Activated CD4-positive, CD25-positive, alpha-beta regulatory T cell treated with anti-CD3 and anti-CD28 coated beads, Interleukin-2, amount 50 U/mL, for 16 hours (primary cell): ENCODE measurements at regions not wholly inside any gene's neighbourhood (a gene's known extent, or its start where the extent isn't known, plus 50 kb on each side); places are given as distances from the start of the nearest gene placed in this dataset.

Experiments
- DNase-seq: peaks from one replicate; pipeline ENCODE4 v3.0.0-alpha.2; 2020; ENCODE audit warnings: low read depth, low spot score

DNA sequence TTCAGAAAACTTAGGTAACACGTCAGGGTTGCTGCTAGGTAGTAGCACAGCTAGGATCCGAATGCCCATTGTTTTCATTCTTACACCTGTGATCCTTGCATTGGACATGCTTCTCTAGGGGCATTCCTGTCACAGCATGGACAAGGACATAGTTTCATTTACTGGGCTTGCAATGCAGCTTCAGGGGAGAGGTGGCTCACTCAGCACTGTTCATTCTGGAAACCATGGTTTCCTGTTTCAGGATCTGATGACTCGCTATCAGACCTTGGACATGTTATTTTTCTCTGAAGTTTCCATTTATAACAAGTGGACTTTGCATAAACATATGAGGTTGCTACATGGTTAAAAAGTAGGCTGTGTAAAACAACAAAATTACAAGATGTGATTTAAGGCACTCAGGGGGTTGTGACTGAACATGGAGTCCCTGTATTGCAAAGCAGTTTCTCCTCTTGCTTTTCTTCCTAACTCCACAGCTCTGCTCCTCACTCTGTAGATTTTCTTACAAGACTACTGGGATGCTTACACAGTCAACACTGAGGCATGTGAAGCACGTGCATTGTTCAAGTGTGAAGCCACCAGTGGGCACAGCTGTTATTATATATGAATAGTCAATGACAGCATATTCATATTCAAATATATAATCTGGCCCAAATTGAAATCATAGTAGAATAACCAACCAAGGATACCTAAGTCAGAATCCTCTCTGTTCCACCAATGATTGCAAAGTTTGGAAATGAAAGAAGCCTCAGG, 66.1 kb upstream of the STK32A start:
- no peak for DNase-seq

DNA sequence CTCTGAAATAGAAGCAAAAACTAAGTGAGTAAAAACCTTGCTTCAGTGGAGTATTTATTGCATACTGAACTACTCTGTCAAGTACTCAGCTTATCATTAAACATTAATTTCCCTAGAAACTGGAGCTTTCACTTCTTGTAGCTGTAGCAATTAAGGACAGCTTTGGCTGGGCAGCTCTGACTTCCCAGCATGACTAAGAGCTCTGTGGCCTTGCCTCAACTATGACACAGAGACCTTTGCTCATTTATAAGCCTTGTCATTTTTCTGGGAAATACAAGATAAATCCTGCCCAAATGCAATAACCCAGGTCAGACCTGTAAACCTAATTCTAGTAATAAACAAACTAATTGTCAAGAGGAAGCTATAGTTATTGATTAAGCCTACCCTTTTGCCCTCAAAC, 65.4 kb upstream of the STK32A start:
- no peak for DNase-seq

DNA sequence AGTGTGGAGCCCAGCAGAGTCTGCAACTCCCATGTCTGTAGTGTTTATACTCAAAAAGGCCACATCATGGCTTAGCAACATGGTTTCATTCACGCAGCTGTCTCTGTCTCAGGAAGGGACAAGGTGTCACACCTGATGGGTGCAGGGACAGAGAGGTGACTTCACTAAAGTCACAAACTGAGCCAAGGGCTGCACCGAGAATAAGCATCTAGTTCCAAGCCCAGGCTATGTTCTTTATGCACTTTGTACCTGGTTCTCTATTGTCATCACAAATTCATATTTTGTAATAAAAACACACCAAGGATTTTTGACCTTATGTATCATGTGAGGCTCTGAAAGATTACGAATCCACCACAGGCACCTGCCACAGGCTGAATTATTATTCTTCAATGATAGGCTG, 64.9 kb upstream of the STK32A start:
- DNase-seq: no peak

DNA sequence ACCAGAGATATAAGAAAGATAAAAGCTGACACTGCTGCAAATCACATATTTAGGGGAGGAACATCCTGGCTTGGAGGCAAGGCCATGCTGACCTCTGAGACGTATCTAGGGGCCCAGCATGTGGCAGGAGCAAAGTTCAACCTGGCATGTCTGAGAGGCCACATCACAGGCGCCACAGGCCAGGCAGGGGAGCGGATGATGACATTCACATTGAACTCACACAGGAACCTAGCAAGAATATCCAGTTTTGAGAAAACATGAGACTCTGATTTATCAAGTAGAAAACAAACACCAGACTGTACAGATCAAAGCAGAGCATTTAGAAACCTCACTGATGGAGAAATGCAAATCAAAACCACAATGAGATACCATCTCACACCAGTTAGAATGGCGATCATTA, 64.2 kb upstream of the STK32A start:
- DNase-seq: no peak

DNA sequence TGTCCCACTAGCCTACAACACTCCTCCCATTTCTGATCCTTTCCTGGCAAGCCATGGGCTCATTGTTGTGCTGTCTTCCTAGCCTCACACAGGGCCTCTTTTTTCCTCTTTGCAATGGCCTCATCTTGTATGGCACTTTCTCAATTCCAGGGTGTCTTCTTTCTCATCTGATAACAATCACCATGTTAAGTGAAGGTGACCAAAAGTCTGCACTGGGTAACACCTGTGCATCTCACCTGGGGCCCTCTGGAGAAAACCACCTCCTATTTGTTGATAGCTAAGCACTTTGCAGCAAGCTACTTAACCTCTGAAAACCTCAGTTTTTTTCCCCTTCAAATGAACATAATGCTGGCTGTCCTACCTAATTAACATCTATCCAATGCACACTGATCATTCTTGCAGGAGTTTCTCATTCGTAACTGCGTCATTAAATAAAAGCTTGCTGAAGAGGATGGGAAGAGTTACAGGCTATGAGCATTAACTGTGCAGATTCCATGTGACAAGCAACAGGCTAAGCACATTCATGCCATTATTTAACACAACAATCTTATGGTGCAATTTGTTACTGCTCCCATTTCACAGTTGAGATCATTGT, 60.1 kb upstream of the STK32A start:
- no peak for DNase-seq

DNA sequence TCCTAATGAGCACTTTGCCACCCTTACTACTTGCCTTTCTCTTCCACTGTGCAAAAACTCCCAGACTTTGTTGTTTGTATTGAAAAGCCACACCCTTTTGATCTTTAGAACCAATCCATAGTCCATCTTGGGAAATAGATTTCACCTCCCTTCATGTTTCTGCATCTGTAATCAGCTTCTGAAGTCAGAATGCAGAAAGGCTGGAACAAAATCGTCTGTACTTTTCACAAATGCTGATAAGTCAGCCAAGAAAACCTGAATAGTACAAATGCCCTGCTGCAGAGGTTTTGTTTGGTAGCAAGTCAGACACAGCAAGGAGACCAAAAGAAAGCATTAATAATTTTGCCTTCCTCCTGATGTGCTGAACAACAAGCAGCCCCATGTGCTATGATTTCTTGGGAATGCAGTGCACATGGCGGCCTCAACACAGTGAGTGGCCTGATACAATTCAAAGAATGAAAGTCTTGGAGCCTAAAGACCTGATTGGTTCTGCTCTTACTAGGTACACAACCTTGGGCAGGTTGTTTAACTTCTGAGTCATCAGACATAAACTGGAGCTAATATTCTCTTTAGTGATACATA, 59.2 kb upstream of the STK32A start:
- no peak for DNase-seq

DNA sequence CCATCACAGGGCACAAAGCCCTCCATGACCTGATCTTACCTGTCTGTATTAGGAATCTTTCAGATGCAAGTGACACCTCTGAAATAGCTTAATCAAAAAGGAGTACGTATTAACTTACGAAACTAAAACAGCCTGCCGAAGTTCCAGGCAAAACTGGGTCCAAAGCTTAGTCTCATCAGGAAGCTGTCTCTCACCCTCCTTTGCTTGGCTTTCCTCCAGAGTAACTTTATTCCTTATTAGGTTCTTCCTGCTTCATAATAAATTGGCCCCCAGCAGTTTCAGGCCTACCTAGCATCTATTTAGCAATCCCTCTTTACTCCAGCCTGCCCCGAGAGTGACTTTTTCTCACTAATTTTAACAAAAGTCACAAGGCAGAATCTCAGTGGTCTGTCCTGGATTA, 58.4 kb upstream of the STK32A start:
- no peak for DNase-seq

DNA sequence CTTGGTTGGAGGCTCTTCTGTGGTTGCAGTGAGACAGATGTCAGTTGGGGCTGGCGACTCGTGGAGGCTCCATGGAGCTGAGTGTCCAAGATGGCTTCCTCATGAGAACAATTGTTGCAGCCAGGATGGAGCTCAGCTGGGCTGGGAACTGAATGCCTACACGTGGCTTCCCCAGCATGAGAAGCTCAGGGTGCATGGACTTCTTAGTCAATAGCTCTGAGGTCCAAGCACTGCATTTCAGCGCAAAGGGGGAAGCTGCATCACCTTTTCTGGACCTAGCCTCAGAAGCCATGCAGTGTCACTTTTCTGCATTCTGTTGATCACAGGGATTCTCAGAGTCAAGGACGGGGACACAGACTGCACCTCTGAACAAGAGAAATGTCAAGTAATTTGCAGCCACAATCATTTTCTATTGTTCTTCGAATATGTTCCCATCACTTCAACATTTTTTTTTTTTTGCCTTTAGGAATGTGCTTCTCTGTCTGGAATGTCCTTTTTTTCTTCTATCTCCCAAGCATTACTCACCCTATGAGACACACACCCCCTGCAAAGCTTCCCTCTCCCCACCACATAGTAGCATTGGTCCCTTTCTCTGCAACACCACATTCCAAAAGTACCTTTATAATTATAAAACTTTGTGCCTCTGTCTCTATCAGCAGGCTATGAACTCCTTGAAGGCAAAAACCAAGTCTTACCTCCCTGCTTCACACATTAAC, 57.5 kb upstream of the STK32A start:
- DNase-seq: no peak

DNA sequence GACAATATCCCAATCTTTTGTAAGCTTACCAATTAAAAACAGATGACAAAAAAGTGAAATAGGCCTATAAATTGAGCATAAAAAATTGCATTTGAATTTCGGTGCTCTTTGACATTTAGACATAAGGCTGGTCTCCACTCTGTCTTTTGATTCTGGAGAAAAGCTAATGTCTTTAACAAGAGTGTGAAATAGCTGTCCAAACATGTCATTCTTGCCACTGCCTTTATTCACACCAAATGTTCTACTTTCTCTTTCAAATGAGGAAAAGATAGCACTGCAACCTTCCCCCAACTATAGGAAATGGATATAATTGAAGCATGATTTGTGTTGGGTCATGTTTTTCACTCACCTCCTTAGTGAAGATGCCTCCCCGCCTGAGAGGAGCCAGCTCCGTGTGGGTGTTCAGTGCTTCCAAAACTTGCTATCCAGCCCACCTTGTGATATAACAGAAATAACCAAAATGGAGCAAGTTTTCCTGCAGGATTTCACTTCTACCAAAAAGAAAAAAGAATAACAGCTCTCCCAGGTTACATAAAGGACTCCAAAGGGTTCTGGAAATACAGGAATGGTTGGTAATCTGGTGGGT, 55.2 kb upstream of the STK32A start:
- DNase-seq: no peak

DNA sequence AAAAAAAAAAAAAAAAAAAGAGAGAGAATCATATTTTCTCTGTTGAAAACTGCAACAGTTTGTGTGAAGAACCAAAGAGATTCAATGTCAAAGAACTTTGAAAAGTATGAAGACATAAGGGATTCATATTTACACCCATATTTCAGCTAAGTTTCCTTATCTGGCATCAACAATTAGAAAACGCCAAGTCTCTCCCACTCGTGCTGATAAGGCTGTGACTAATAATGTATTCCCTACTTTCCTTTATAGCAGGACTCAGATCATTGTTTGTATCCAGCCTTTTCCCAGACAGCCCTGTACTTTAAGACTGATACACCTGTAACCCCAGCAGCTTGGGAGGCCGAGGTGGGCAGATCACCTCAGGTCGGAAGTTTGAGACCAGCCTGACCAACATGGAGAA, 54.1 kb upstream of the STK32A start:
- DNase-seq: no peak
